GM21717 (cell line): ENCODE measurements at regions not wholly inside any gene's neighbourhood (a gene's known extent, or its start where the extent isn't known, plus 50 kb on each side); places are given as distances from the start of the nearest gene placed in this dataset.

Experiments
- ATAC-seq: cut with Tn5 transposase; IDR thresholded peaks from one replicate; pipeline ENCODE4 v1.9.1; 2021; ENCODE audit warnings: mild to moderate bottlenecking, moderate library complexity; ENCODE audit not compliant: unreplicated experiment

GRCh38 chr1:4851385-4852065 lies 197.1 kb downstream of the AJAP1 start:
- ATAC-seq, result no peak

- no peak for ATAC-seq
These were observed 194.0 kb downstream of the AJAP1 start for GRCh38 chr1:4848431-4848830.

- no peak for ATAC-seq
These were observed 193.3 kb downstream of the AJAP1 start for GRCh38 chr1:4847711-4848110.
